H1 (cell line): ENCODE measurements at regions not wholly inside any gene's neighbourhood (a gene's known extent, or its start where the extent isn't known, plus 50 kb on each side); places are given as distances from the start of the nearest gene placed in this dataset.

Experiments
- CTCF ChIA-PET: fragments of 300-600 bp; sonication (Branson Sonifier 250); formaldehyde crosslinking; loops from one replicate; lab custom pipeline; 2021; ENCODE audit not compliant: partially characterized antibody; lab: Charles Lee
- POLR2A ChIA-PET: fragments of 300-600 bp; sonication (Branson Sonifier 250); formaldehyde crosslinking; loops from one replicate; lab custom pipeline; 2021; ENCODE audit warnings: inconsistent platforms; ENCODE audit not compliant: partially characterized antibody; lab: Charles Lee
- DNase-seq, 2 experiments: peaks; one replicate each; pipeline versions ENCODE4 v3.0.0 to v3.0.0-alpha.2; 2010 to 2022; ENCODE audit warnings: low spot score in 2 of 2, low read depth in 1 of 2, mixed read lengths in 1 of 2
- FAIRE-seq: peaks from 2 replicates; lab custom pipeline; 2011; peaks lifted over from hg19 to GRCh38; lab: Jason Lieb, UNC
- H2AFZ ChIP-seq: 2 replicates; pipeline ENCODE4 v1.8.1; 2012; ENCODE audit warnings: low read length, inconsistent platforms
- H2AK5ac ChIP-seq: 2 replicates; pipeline ENCODE4 v1.6.1; 2013; ENCODE audit warnings: low read depth, low read length
- H2BK120ac ChIP-seq: replicated peaks from 2 replicates; pipeline ENCODE3; 2013; ENCODE audit warnings: low read depth, low read length, inconsistent platforms
- H2BK12ac ChIP-seq: 2 replicates; pipeline ENCODE4 v1.6.1; 2013; ENCODE audit warnings: low read depth, low read length
- H2BK15ac ChIP-seq: 2 replicates; pipeline ENCODE4 v1.6.1; 2013; ENCODE audit warnings: low read length
- H2BK20ac ChIP-seq: 2 replicates; pipeline ENCODE4 v1.6.1; 2013; ENCODE audit warnings: low read length
- H2BK5ac ChIP-seq: 2 replicates; pipeline ENCODE4 v1.6.1; 2013; ENCODE audit warnings: low read depth, low read length
- H3K14ac ChIP-seq: 2 replicates; pipeline ENCODE4 v1.6.1; 2013; ENCODE audit warnings: inconsistent platforms; ENCODE audit not compliant: insufficient read length
- H3K18ac ChIP-seq: 2 replicates; pipeline ENCODE4 v1.6.1; 2013; ENCODE audit warnings: low read length; ENCODE audit errors: extremely low read depth
- H3K23ac ChIP-seq: 2 replicates; pipeline ENCODE4 v1.6.1; 2013; ENCODE audit warnings: inconsistent platforms; ENCODE audit not compliant: insufficient read length
- H3K23me2 ChIP-seq: 2 replicates; pipeline ENCODE4 v1.6.1; 2013; ENCODE audit warnings: low read depth, low read length
- H3K27ac ChIP-seq: 2 replicates; pipeline ENCODE4 v1.6.1; 2011; ENCODE audit warnings: low read depth, low read length, inconsistent platforms
- H3K27me3 ChIP-seq, 4 experiments: replicated peaks in 1 of 4; 1 replicate in 1 of 4; 2 replicates in 3 of 4; pipeline versions ENCODE4 v1.6.1 to v1.8.1; 2011 to 2013; ENCODE audit warnings: low read length in 3 of 4, mild to moderate bottlenecking in 3 of 4, inconsistent platforms in 2 of 4, mixed read lengths in 2 of 4, moderate library complexity in 1 of 4; ENCODE audit not compliant: control insufficient read depth in 3 of 4, insufficient read depth in 3 of 4; ENCODE audit errors: extremely low read depth in 1 of 4
- H3K36me3 ChIP-seq, 4 experiments: 2 replicates each; pipeline versions ENCODE4 v1.6.1 to v1.8.1; 2011 to 2013; ENCODE audit warnings: mild to moderate bottlenecking in 4 of 4, low read length in 3 of 4, moderate library complexity in 2 of 4, control low read depth in 1 of 4, inconsistent platforms in 1 of 4; ENCODE audit not compliant: insufficient read depth in 4 of 4, control insufficient read depth in 2 of 4
- H3K4ac ChIP-seq: replicated peaks from 2 replicates; pipeline ENCODE3; 2013; ENCODE audit warnings: low read length, low read depth, mixed read lengths, inconsistent platforms; ENCODE audit not compliant: insufficient read length
- H3K4me1 ChIP-seq, 4 experiments: replicated peaks in 1 of 4; 1 replicate in 1 of 4; 2 replicates in 3 of 4; pipeline versions ENCODE4 v1.6.1 to v1.8.1; 2011 to 2013; ENCODE audit warnings: low read length in 3 of 4, inconsistent platforms in 2 of 4, mixed read lengths in 1 of 4; ENCODE audit not compliant: insufficient read depth in 4 of 4, control insufficient read depth in 3 of 4
- H3K4me2 ChIP-seq, 2 experiments: 2 replicates each; pipeline versions ENCODE4 v1.6.1 to v1.8.1; 2011 to 2013; ENCODE audit warnings: low read depth in 2 of 2, low read length in 2 of 2, control low read depth in 1 of 2, inconsistent platforms in 1 of 2, mild to moderate bottlenecking in 1 of 2; ENCODE audit not compliant: insufficient read depth in 1 of 2
- H3K4me3 ChIP-seq, 4 experiments: fragments of 200-600, 300-600 bp in 1 of 4; sonication (generic), shearing (Covaris generic), sonication (Bioruptor Twin) in 1 of 4; 2 replicates each; pipeline versions ENCODE4 v1.5.1 to v1.8.1; 2011 to 2016; ENCODE audit warnings: low read length in 4 of 4, low read depth in 3 of 4, control low read depth in 2 of 4, inconsistent platforms in 2 of 4, mild to moderate bottlenecking in 2 of 4, mixed read lengths in 1 of 4, moderate library complexity in 1 of 4; ENCODE audit not compliant: insufficient read depth in 2 of 4; ENCODE audit errors: extremely low read depth in 1 of 4
- H3K56ac ChIP-seq: replicated peaks from 2 replicates; pipeline ENCODE3; 2013; ENCODE audit warnings: low read depth, mild to moderate bottlenecking, mixed read lengths, low read length, inconsistent platforms; ENCODE audit not compliant: insufficient read length
- H3K79me1 ChIP-seq: 2 replicates; pipeline ENCODE4 v1.6.1; 2013; ENCODE audit warnings: low read depth, low read length, control low read depth
- H3K79me2 ChIP-seq, 2 experiments: 2 replicates each; pipeline versions ENCODE4 v1.6.1 to v1.8.1; 2012 to 2013; ENCODE audit warnings: low read length in 2 of 2, mild to moderate bottlenecking in 2 of 2, inconsistent platforms in 1 of 2; ENCODE audit not compliant: insufficient read depth in 2 of 2, control insufficient read depth in 1 of 2
- H3K9ac ChIP-seq, 4 experiments: replicated peaks in 1 of 4; 1 replicate in 1 of 4; 2 replicates in 3 of 4; pipeline versions ENCODE4 v1.6.1 to v1.8.1; 2011 to 2013; ENCODE audit warnings: low read depth in 3 of 4, low read length in 3 of 4, control low read depth in 2 of 4, mild to moderate bottlenecking in 2 of 4, moderate library complexity in 2 of 4, inconsistent platforms in 1 of 4; ENCODE audit errors: extremely low read depth in 1 of 4
- H3K9me3 ChIP-seq, 2 experiments: 2 replicates each; pipeline versions ENCODE4 v1.6.1 to v1.8.1; 2012 to 2013; ENCODE audit warnings: mild to moderate bottlenecking in 2 of 2, moderate library complexity in 2 of 2, control low read depth in 1 of 2, inconsistent platforms in 1 of 2, low read depth in 1 of 2, low read length in 1 of 2, mixed read lengths in 1 of 2; ENCODE audit not compliant: insufficient read depth in 2 of 2
- H4K20me1 ChIP-seq, 2 experiments: replicated peaks in 1 of 2; 2 replicates each; pipeline versions ENCODE3 to v1.8.1; 2011 to 2013; ENCODE audit warnings: inconsistent platforms in 2 of 2, low read length in 2 of 2, mild to moderate bottlenecking in 1 of 2; ENCODE audit not compliant: insufficient read depth in 2 of 2, control insufficient read depth in 1 of 2
- H4K5ac ChIP-seq: 2 replicates; pipeline ENCODE4 v1.6.1; 2013; ENCODE audit warnings: low read length, low read depth, mixed read lengths, inconsistent platforms; ENCODE audit not compliant: insufficient read length
- H4K8ac ChIP-seq: 2 replicates; pipeline ENCODE4 v1.8.0; 2013; ENCODE audit warnings: mild to moderate bottlenecking, moderate library complexity, low read length, inconsistent platforms; ENCODE audit not compliant: insufficient read depth; ENCODE audit errors: extremely low read depth
- H4K91ac ChIP-seq: replicated peaks from 2 replicates; pipeline ENCODE3; 2013; ENCODE audit warnings: low read length, mixed read lengths, inconsistent platforms; ENCODE audit not compliant: insufficient read length
- ASH2L ChIP-seq: fragments of 200-600, 300-600 bp; sonication (generic); IDR thresholded peaks from one replicate; pipeline ENCODE4 v1.7.1; 2017; ENCODE audit warnings: low read length
- BACH1 ChIP-seq: IDR thresholded peaks from 2 replicates; pipeline ENCODE4 v1.6.1; 2012; ENCODE audit warnings: low read length, improper control_type of control experiment
- BCL11A ChIP-seq, 2 experiments: IDR thresholded peaks; one replicate each; pipeline ENCODE4 v1.6.1; 2011; ENCODE audit warnings: low read depth in 2 of 2, low read length in 2 of 2, mild to moderate bottlenecking in 2 of 2
- CBX5 ChIP-seq: fragments of 300-800, 300-1000 bp; sonication (generic); IDR thresholded peaks from 2 replicates; pipeline ENCODE4 v1.7.1; 2016; ENCODE audit warnings: antibody characterized with exemption, low read length, low read depth
- CEBPB ChIP-seq: IDR thresholded peaks from 2 replicates; pipeline ENCODE4 v1.6.1; 2012; ENCODE audit warnings: low read depth, low read length
- CTBP2 ChIP-seq: IDR thresholded peaks from 2 replicates; pipeline ENCODE4 v1.7.0; 2011; ENCODE audit warnings: borderline replicate concordance, mild to moderate bottlenecking, moderate library complexity, mixed read lengths, low read length; ENCODE audit not compliant: insufficient read depth, insufficient read length
- HDAC6 ChIP-seq: IDR thresholded peaks from one replicate; pipeline ENCODE4 v1.7.1; 2012; ENCODE audit warnings: low read depth, mild to moderate bottlenecking, inconsistent platforms, low read length, moderate library complexity
- MAFK ChIP-seq: IDR thresholded peaks from 2 replicates; pipeline ENCODE4 v1.6.1; 2012; ENCODE audit warnings: low read depth, mild to moderate bottlenecking, improper control_type of control experiment, low read length
- PHF8 ChIP-seq: fragments of 200-600 bp; sonication (generic); conservative IDR thresholded peaks from 2 replicates; pipeline ENCODE4 v1.7.1; 2012; ENCODE audit warnings: low read depth, mild to moderate bottlenecking, inconsistent platforms, low read length, moderate library complexity
- SIX5 ChIP-seq: IDR thresholded peaks from 2 replicates; pipeline ENCODE4 v1.6.1; 2011; ENCODE audit warnings: mild to moderate bottlenecking, low read depth, low read length
- SRF ChIP-seq: IDR thresholded peaks from 2 replicates; pipeline ENCODE4 v1.6.1; 2011; ENCODE audit warnings: mild to moderate bottlenecking, low read depth, low read length, moderate library complexity
- TEAD4 ChIP-seq: IDR thresholded peaks from 2 replicates; pipeline ENCODE4 v1.6.1; 2012; ENCODE audit warnings: low read depth, low read length, inconsistent platforms, mixed read lengths
- USF2 ChIP-seq: IDR thresholded peaks from 2 replicates; pipeline ENCODE4 v1.6.1; 2011; ENCODE audit warnings: low read length, improper control_type of control experiment
- YY1 ChIP-seq: IDR thresholded peaks from 2 replicates; pipeline ENCODE4 v1.6.1; 2011; ENCODE audit warnings: low read depth, mild to moderate bottlenecking, low read length
- WGBS, 2 experiments: shearing (Covaris generic) in 1 of 2; methylation state at CpG; one replicate each; pipeline versions ENCODE4 v1.1.6 to v1.1.7; 2013 to 2015; ENCODE audit warnings: low lambda C conversion rate in 2 of 2, mixed read lengths in 2 of 2, inconsistent platforms in 1 of 2, low coverage in 1 of 2, missing lambda C conversion rate in 1 of 2; ENCODE audit not compliant: insufficient replicate concordance in 2 of 2, insufficient coverage in 1 of 2, insufficient read length in 1 of 2; ENCODE audit errors: extremely low coverage in 1 of 2, missing lambda C conversion rate in 1 of 2; 5-methylcytosine and 5-hydroxymethylcytosine counted together

- Histone ChIP-seq H2AK5ac (no peak overlapping the region), H3K4me3 (peak overlapping the region in 1 of 4 experiments; percentile 24; a peak in 1 of 8 replicates), H3K79me1 (peaks cover 4% of the 10 kb centered on the region; the same call in 1 of the 2 replicates), H3K79me2 (no peaks in the 10 kb centered on the region; a peak in 1 of 4 replicates), H4K20me1 (no peaks in the 10 kb centered on the region), H2BK15ac (no peak overlapping the region), H4K91ac (peak overlapping the region; percentile 32), H3K4ac (no peak overlapping the region), H3K18ac (peak overlapping the region; percentile 4; the same call in 1 of the 2 replicates), H2BK20ac (no peak overlapping the region; the same call in 1 of the 2 replicates), H3K14ac (no peak overlapping the region), H3K23ac (no peak overlapping the region), H3K4me2 (peak overlapping the region; percentile 52 to 57; a peak in 2 of 4 replicates), H3K4me1 (peaks cover 4 to 27% (median 17%) of the 10 kb centered on the region in 4 experiments), H4K8ac (no peak overlapping the region), H2BK12ac (no peak overlapping the region), H3K27ac (peak overlapping the region; percentile 87; the same call in 1 of the 2 replicates), H3K36me3 (no peaks in the 10 kb centered on the region), H2BK5ac (peak overlapping the region; percentile 98), H3K27me3 (no peaks in the 10 kb centered on the region), H2BK120ac (no peak overlapping the region), H3K23me2 (no peaks in the 10 kb centered on the region), H3K9ac (no peak overlapping the region), H2AFZ (no peak overlapping the region), H3K56ac (no peak overlapping the region), H4K5ac (peak overlapping the region; percentile 80), H3K9me3 (no peaks in the 10 kb centered on the region)
- CTCF ChIA-PET, result interaction anchor here (0.6 to 1.6 kb wide), 5 partner anchors 33 to 240 kb away, joined by 3 to 4 read pairs (median 3); no protein-coding TSS in a partner anchor
- DNase-seq (no peak), FAIRE-seq (no peak)
- POLR2A ChIA-PET, result interaction anchor here (0.7 to 1.3 kb wide), 3 partner anchors 44 to 423 kb away, joined by 3 to 4 read pairs (median 3); no protein-coding TSS in a partner anchor
- 66% methylated on average over 2 of the region's 2 CpGs; no CpG with 5 or more reads in 1 of the 2 experiments for WGBS, 2 experiments
- no peak for TF ChIP-seq CTBP2
- no peak for TF ChIP-seq MAFK
- TF ChIP-seq SRF, result no peak
- no peak for TF ChIP-seq TEAD4
- TF ChIP-seq USF2, result no peak
- no peak for TF ChIP-seq CBX5
- TF ChIP-seq BACH1, result no peak
- no peak for TF ChIP-seq PHF8
- TF ChIP-seq BCL11A (IDR thresholded peaks at IDR 0.05; ENCODE audit: low read depth in 2 of 2, low read length in 2 of 2), result no peak
- no peak for TF ChIP-seq YY1
- no peak for TF ChIP-seq HDAC6
- no peak for TF ChIP-seq ASH2L
- TF ChIP-seq CEBPB, result no peak
- TF ChIP-seq SIX5, result no peak
Observed at GRCh38 chr6:14785493-14785790, 460.4 kb upstream of the JARID2 start.
